Left lung (tissue), 4 donors: ENCODE measurements at regions not wholly inside any gene's neighbourhood (a gene's known extent, or its start where the extent isn't known, plus 50 kb on each side); places are given as distances from the start of the nearest gene placed in this dataset.

Source experiments
- ATAC-seq: fragments of 200-7000 bp; cut with Tn5 transposase; one replicate; pipeline ENCODE4 v1.9.1; 2020; ENCODE audit warnings: moderate library complexity
- DNase-seq, 4 donors: peaks; one replicate each; pipeline ENCODE4 v3.0.0-alpha.2; 2013 to 2020
- H3K27ac ChIP-seq, 2 donors: fragments of 200-600 bp; sonication (generic) in 1 of 2; one replicate each; pipeline versions ENCODE4 v1.5.0 to v1.8.0; 2020 to 2021
- H3K27me3 ChIP-seq, 2 donors: fragments of 200-600 bp; sonication (generic) in 1 of 2; one replicate each; pipeline versions ENCODE4 v1.5.0 to v1.8.0; 2020 to 2021
- H3K36me3 ChIP-seq, 2 donors: fragments of 200-600 bp; sonication (generic) in 1 of 2; one replicate each; pipeline versions ENCODE4 v1.5.0 to v1.8.0; 2020 to 2021
- H3K4me1 ChIP-seq, 2 donors: fragments of 200-600 bp; one replicate each; pipeline ENCODE4 v1.8.0; 2021
- H3K4me3 ChIP-seq, 2 donors: fragments of 200-600 bp; sonication (generic) in 1 of 2; one replicate each; pipeline versions ENCODE4 v1.5.0 to v1.8.0; 2020 to 2021; ENCODE audit warnings: mild to moderate bottlenecking in 1 of 2
- H3K9me3 ChIP-seq, 2 donors: fragments of 200-600 bp; sonication (generic) in 1 of 2; one replicate each; pipeline versions ENCODE4 v1.5.0 to v1.8.0; 2020 to 2021
- intact Hi-C, 2 donors: fragments of 100-400 bp; cut with DNase I; formaldehyde crosslinking; loops; one replicate each; pipeline versions ENCODE4 v1.11.2 to v1.14.2; 2022
- TF ChIP-seq, protein P1 (sequence below), 2 donors: fragments of 200-600 bp; sonication (generic) in 1 of 2; IDR thresholded peaks; one replicate each; pipeline versions ENCODE4 v1.5.0 to v1.8.0; 2021; ENCODE audit warnings: antibody characterized with exemption in 2 of 2
- donor health status: DM: no; HTN: yes; CAD: no.
- donor health status: DM: no; HTN: no; CAD: no.

DNA sequence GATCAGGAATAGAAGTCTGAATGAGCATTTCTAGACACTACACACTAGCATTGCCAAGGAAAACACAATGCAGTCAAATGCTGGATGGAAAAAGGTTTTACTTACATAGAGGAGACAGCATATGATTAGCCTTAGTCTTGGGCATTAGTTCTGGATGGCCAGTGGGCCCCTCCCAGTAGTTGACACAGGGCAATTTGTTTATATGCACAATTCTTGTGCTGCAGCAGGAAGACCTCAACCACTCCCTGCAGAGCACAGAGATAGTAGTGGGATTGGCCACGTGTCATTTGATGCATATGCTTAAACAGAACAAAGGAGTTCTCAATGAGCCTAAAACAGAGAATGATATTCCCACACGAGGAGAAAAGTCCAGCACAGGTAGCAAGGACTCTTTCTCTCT lies 1496.2 kb upstream of the CDH6 start:
- intact Hi-C loops = no loop called here
- ATAC-seq = no peak
- no peaks in the 10 kb centered on the region for H3K9me3 ChIP-seq
- no peak for DNase-seq
- no peak overlapping the region for H3K4me3 ChIP-seq
- TF ChIP-seq, protein P1, sequence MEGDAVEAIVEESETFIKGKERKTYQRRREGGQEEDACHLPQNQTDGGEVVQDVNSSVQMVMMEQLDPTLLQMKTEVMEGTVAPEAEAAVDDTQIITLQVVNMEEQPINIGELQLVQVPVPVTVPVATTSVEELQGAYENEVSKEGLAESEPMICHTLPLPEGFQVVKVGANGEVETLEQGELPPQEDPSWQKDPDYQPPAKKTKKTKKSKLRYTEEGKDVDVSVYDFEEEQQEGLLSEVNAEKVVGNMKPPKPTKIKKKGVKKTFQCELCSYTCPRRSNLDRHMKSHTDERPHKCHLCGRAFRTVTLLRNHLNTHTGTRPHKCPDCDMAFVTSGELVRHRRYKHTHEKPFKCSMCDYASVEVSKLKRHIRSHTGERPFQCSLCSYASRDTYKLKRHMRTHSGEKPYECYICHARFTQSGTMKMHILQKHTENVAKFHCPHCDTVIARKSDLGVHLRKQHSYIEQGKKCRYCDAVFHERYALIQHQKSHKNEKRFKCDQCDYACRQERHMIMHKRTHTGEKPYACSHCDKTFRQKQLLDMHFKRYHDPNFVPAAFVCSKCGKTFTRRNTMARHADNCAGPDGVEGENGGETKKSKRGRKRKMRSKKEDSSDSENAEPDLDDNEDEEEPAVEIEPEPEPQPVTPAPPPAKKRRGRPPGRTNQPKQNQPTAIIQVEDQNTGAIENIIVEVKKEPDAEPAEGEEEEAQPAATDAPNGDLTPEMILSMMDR (IDR thresholded peaks at IDR 0.05) = no peak
- no peaks in the 10 kb centered on the region for H3K36me3 ChIP-seq
- no peak overlapping the region for H3K27ac ChIP-seq
- no peaks in the 10 kb centered on the region for H3K27me3 ChIP-seq
- H3K4me1 ChIP-seq = no peaks in the 10 kb centered on the region

DNA sequence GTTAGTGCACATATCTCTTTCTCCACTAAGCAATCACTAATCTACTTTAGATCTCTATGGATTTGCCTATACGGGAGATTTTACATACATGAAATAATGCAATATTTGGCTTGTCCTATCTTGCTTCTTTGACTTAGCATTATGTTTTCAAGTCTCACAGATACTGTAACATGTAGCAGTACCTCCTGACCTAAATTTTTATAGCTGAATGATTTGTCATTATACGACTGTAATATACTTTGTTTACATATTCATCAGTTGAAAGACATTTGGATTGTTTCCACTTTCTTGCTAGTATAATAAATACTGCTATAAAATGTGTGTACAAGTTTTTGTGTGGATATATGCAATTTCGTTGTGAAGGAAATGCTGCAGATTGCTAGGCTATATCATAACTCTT lies 1520.8 kb upstream of the CDH6 start:
- Histone ChIP-seq H3K27me3 (no peaks in the 10 kb centered on the region), H3K27ac (no peak overlapping the region), H3K4me3 (no peak overlapping the region), H3K36me3 (no peaks in the 10 kb centered on the region), H3K4me1 (no peaks in the 10 kb centered on the region), H3K9me3 (peaks cover 0 to 16% of the 10 kb centered on the region in 2 donors)
- ATAC-seq (no peak), DNase-seq (no peak)
- TF ChIP-seq, protein P1 (IDR thresholded peaks at IDR 0.05) = no peak
- intact Hi-C loops = no loop called here

DNA sequence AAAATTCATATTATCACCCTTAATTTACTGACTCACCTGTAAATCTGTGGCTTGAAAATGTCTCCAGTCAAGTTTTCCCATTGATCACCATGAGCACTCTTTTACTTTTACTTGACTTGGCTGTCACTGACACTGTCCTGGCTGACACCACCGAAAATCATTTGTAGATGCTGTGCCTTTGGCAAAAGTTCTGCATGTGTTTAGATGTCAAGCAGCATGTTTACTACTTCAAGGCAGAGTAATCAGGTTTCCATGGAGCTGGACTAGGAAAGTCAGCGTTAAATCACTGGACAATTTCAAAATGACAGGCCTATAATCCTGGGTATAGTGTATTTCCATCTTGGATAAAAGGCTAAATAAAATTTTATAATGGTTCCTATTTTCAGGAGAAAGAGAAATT lies 1530.6 kb upstream of the CDH6 start:
- no peaks in the 10 kb centered on the region for H3K27me3 ChIP-seq
- TF ChIP-seq, protein P1 (IDR thresholded peaks at IDR 0.05) = no peak
- intact Hi-C loops = no loop called here
- no peak overlapping the region for H3K4me3 ChIP-seq
- H3K4me1 ChIP-seq = no peaks in the 10 kb centered on the region
- peaks cover 0 to 16% of the 10 kb centered on the region in 2 donors for H3K9me3 ChIP-seq
- no peak overlapping the region for H3K27ac ChIP-seq
- no peak for DNase-seq
- no peak for ATAC-seq
- H3K36me3 ChIP-seq = no peaks in the 10 kb centered on the region

DNA sequence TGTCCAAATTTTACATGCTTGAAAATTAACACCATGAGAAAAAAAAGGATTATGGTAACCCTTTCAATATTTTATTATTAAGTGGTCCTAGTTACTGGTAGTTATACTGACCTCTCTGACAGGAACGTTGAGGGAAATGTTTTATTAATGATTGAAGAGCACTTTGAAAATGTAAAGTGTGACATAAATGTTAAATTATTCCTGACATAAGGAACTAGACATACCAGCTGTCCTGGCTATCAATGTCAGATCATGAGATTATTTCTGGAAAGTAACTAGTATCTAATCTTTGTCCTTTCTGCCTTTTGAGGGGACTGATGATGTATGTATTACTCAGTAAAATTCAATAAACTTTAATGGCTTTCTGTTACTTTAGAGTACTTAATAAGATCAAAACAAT lies 1538.5 kb upstream of the CDH6 start:
- H3K27ac ChIP-seq = no peak overlapping the region
- H3K36me3 ChIP-seq = no peaks in the 10 kb centered on the region
- intact Hi-C loops = no loop called here
- H3K4me3 ChIP-seq = no peak overlapping the region
- DNase-seq (no peak), ATAC-seq (no peak)
- peaks cover 0 to 19% of the 10 kb centered on the region in 2 donors for H3K9me3 ChIP-seq
- H3K4me1 ChIP-seq = no peaks in the 10 kb centered on the region
- H3K27me3 ChIP-seq = no peaks in the 10 kb centered on the region
- TF ChIP-seq, protein P1 (IDR thresholded peaks at IDR 0.05) = no peak

- DNase-seq = no peak
- H3K27me3 ChIP-seq = no peaks in the 10 kb centered on the region
- intact Hi-C loops = no loop called here
- H3K4me1 ChIP-seq = no peaks in the 10 kb centered on the region
- no peak overlapping the region for H3K4me3 ChIP-seq
- TF ChIP-seq, protein P1 (IDR thresholded peaks at IDR 0.05) = no peak
- H3K36me3 ChIP-seq = no peaks in the 10 kb centered on the region
- no peak overlapping the region for H3K27ac ChIP-seq
- peaks cover 0 to 14% of the 10 kb centered on the region in 2 donors for H3K9me3 ChIP-seq
- ATAC-seq = no peak
Observed at GRCh38 chr5:29649321-29649720, 1544.2 kb upstream of the CDH6 start.
